ENCODE measurements at regions not wholly inside any gene's neighbourhood (a gene's known extent, or its start where the extent isn't known, plus 50 kb on each side); places are given as distances from the start of the nearest gene placed in this dataset.

DNA sequence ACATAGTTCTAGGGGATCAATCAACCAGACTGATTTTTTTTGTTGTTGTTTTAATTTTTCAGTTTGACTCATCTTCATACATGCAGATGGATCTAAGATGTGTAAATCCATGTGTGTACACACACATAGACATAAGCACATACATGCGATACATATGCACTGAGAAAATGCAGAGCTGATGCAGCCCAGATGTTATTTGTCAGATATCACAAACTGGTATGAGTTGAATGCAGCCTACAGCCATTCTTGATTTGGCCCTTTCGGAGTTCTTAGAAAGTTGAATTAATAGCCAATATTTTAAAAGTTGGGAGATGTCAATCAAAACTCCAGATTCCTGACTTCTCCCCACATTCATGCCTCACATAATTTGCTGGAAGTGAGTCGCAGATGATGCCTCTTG is 180.4 kb downstream of the SPATA18 start:
- Histone ChIP-seq H3K4me3 (no peak overlapping the region), H3K36me3 (no peaks in the 10 kb centered on the region), H3K27me3 (peaks cover 0 to 6% (median 0%) of the 10 kb centered on the region in 7 donors), H3K4me1 (peaks cover 0 to 8% (median 0%) of the 10 kb centered on the region in 9 donors), H3K27ac (no peak overlapping the region), H3K9me3 (no peaks in the 10 kb centered on the region)
- WGBS, 2 donors = 58 to 72% methylated on average over 3 of the region's 3 CpGs
- DNase-seq (no peak), ATAC-seq (no peak)
- intact Hi-C loops (cut with DNase I) = loop anchor here in 8 of 10 donors (5.0 to 10.0 kb wide), 6 partner anchors 443 to 2003 kb away; no protein-coding TSS in a partner anchor
- TF ChIP-seq, protein P1, sequence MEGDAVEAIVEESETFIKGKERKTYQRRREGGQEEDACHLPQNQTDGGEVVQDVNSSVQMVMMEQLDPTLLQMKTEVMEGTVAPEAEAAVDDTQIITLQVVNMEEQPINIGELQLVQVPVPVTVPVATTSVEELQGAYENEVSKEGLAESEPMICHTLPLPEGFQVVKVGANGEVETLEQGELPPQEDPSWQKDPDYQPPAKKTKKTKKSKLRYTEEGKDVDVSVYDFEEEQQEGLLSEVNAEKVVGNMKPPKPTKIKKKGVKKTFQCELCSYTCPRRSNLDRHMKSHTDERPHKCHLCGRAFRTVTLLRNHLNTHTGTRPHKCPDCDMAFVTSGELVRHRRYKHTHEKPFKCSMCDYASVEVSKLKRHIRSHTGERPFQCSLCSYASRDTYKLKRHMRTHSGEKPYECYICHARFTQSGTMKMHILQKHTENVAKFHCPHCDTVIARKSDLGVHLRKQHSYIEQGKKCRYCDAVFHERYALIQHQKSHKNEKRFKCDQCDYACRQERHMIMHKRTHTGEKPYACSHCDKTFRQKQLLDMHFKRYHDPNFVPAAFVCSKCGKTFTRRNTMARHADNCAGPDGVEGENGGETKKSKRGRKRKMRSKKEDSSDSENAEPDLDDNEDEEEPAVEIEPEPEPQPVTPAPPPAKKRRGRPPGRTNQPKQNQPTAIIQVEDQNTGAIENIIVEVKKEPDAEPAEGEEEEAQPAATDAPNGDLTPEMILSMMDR (IDR thresholded peaks at IDR 0.05) = no peak

- Histone ChIP-seq H3K9me3 (no peaks in the 10 kb centered on the region), H3K36me3 (no peaks in the 10 kb centered on the region), H3K27ac (peak overlapping the region in 1 of 10 donors; percentile 29), H3K4me3 (no peak overlapping the region), H3K4me1 (peaks cover 0 to 8% (median 0%) of the 10 kb centered on the region in 9 donors), H3K27me3 (peaks cover 0 to 6% (median 0%) of the 10 kb centered on the region in 7 donors)
- 44 to 53% methylated on average over 6 of the region's 6 CpGs for WGBS, 2 donors
- peak in 7 of 8 donors; percentile 73 to 87 (median 80) for ATAC-seq
- TF ChIP-seq, protein P1 (IDR thresholded peaks at IDR 0.05) = peak; percentile 20 to 76 (median 64)
- no peak for DNase-seq
- intact Hi-C loops (cut with DNase I) = loop anchor here in 9 of 10 donors (2.0 to 10.0 kb wide), 7 partner anchors 440 to 2000 kb away; no protein-coding TSS in a partner anchor
Measured at GRCh38 chr4:52234561-52235440, 183.7 kb downstream of the SPATA18 start.

GRCh38 chr4:52235552-52236201 is 184.6 kb downstream of the SPATA18 start:
- H3K36me3 ChIP-seq = no peaks in the 10 kb centered on the region
- DNase-seq (no peak), ATAC-seq (no peak)
- H3K27me3 ChIP-seq = peaks cover 0 to 6% (median 0%) of the 10 kb centered on the region in 7 donors
- TF ChIP-seq, protein P1 (IDR thresholded peaks at IDR 0.05) = no peak
- H3K4me3 ChIP-seq = no peak overlapping the region
- no peaks in the 10 kb centered on the region for H3K9me3 ChIP-seq
- H3K4me1 ChIP-seq = peaks cover 0 to 8% (median 0%) of the 10 kb centered on the region in 9 donors
- intact Hi-C loops (cut with DNase I) = loop anchor here in 6 of 10 donors (2.0 to 10.0 kb wide), 6 partner anchors 439 to 1999 kb away; no protein-coding TSS in a partner anchor
- 73 to 82% methylated on average over 2 of the region's 2 CpGs for WGBS, 2 donors
- H3K27ac ChIP-seq = peak overlapping the region in 1 of 10 donors; percentile 29

GRCh38 chr4:52241916-52242315 is 190.8 kb downstream of the SPATA18 start:
- ATAC-seq = no peak
- Histone ChIP-seq H3K27ac (no peak overlapping the region), H3K4me3 (no peak overlapping the region), H3K9me3 (no peaks in the 10 kb centered on the region), H3K4me1 (peaks cover 0 to 22% (median 8%) of the 10 kb centered on the region in 9 donors), H3K36me3 (no peaks in the 10 kb centered on the region), H3K27me3 (peaks cover 0 to 8% (median 0%) of the 10 kb centered on the region in 7 donors)
- intact Hi-C loops (cut with DNase I) = loop anchor here in 3 of 10 donors (10.0 kb wide), 2 partner anchors 113 to 123 kb away; no protein-coding TSS in a partner anchor
- DNase-seq = no peak
- TF ChIP-seq, protein P1 (IDR thresholded peaks at IDR 0.05) = no peak

Data from heart right ventricle (tissue), 16 donors.